ENCODE measurements at regions not wholly inside any gene's neighbourhood (a gene's known extent, or its start where the extent isn't known, plus 50 kb on each side); places are given as distances from the start of the nearest gene placed in this dataset.

DNA sequence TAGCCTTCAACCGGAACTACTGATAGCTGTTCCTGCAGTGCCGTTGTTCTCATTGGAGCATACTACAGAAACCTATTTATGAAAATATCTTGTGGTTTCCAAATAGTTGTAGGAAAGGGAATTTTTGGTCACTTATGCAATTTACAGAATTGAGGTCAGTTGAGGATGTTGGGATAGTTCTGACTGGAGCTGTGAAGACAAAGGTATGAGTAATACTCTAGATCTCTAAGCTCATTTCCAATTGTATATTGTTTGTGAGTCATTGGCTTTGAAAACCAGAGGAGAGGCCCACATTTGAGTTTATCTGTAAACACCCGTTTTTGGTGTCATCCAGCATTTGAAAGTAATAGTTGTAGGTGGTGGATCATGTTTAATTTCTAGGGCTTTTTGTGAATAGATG, 561.3 kb upstream of the WWC1 start:
- DNase-seq, result no peak

DNA sequence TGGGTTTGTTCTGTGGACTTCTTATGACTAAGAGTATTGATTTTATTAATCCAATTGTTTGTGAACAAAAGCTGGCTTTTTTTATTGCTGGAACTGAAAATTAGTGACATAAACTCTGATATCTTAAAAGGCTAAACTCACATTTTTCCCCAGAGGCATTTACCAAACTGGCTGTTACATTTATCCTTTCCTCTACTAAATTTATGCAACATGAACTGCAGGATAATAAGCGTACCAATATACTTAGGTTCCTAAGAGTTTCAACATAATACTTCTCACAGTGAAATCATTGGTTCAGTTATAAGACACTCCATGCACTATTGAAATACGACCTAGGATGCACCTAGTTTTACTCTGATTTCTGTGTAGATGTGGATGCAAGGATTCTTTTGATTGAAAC, 560.8 kb upstream of the WWC1 start:
- no peak for DNase-seq

DNA sequence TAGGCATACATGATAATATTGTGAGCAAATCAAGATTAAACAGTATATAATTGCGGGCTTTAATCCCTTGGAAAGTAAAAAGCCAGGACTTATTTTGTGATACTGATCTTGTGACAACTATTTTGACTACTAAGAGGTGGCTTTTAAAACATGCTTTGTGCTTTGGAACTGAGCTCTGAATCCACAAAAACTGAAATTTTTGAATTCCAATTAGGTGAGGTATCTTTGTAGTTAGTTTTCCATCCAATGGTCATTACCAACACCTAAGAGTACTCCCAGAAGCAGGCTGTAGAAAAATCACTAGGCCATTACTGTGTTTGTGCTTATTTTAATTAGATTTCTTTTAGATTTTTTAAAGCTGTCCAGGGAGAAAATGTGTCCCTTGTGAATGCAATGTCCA, 559.5 kb upstream of the WWC1 start:
- no peak for DNase-seq

DNA sequence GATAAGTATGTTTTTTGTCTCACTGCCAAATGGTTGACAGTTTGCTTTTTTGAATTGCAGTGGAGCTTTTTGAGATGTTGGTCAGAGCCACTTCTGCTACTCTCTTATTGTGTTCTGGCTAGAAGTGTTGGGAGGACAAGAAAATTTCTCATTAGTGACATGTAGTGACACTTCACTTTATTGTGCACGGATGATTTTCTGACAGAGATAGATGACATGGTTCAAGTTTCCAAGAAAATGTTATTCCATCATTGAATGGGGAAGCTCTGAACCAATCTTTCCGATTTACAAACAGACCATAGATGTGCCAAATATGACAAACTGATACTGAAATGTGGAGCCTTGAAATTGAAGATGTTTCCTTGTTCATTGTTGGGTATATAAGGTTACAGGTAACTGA, 558.9 kb upstream of the WWC1 start:
- no peak for DNase-seq

DNA sequence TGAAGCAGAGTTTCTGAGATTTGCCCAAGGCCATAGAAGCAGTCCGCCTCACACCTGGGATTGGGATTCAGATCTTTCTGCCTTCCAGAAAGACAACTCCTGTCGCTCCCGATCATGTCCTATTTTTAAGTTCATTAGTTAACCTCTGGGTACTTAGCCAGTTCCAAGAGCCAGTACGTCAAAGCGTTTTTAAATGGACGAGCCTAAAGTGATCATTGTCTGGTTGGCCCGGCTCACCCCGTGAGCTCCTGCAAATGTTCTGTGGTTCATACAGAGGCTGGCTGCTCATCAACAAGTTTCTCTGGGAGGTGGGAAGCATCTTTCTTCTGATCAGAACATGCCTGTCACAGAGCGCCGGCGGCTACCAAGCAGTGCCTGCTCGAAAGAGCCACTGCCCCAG, 554.5 kb upstream of the WWC1 start:
- no peak for DNase-seq

DNA sequence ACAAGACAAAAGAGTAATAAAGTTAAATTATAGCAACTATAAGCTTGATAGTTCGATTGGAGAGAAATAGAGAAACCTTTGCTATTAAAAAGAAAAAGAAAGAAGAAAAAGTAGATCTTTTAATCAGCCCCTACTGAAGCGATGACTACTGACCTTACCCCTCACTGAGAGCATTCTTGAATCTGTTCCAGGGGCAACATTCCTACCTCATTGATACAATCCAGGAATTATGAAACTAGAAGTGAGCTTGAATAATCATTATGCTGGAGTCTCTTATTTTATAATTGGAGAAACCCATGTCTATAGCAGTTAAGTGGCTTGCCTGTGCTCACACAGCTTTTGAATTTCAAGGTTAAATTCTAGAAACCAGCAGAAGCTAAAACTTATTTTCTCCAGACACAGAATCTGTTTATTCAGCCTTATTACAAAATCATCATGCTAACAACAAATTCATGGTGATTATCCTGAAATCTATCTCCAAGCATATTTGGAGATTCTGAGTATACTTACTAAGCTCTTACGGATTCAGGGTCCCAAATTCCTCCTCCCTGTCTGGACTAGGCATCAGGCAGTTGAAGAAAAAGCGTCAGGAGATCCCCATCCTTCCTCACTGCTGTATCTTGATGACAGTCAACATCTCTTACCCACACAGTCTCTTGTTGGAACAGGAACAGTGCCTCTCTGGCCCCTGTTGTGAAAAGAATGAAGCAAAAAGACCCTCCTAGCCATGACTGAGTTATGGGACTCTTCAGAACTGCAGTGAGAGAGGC, 547.6 kb upstream of the WWC1 start:
- no peak for DNase-seq

DNA sequence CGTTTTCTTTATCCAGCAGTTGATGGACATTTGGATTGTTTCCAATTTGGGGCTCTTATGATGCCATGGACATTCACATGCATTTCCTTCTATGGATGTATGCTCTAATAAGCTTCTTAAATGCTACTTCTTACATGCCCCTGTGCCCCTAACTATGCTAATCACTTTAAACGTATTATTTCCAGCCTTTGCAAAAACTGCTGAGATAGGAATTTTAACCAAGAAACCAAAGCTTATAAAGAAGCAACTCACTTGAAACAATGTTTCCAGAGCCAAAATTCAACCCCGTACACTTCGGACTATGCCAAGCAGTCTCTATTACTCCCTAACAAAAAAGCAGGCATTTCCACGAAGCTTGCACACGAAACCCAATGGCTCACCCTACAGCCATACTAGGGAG, 545.6 kb upstream of the WWC1 start:
- no peak for DNase-seq

DNA sequence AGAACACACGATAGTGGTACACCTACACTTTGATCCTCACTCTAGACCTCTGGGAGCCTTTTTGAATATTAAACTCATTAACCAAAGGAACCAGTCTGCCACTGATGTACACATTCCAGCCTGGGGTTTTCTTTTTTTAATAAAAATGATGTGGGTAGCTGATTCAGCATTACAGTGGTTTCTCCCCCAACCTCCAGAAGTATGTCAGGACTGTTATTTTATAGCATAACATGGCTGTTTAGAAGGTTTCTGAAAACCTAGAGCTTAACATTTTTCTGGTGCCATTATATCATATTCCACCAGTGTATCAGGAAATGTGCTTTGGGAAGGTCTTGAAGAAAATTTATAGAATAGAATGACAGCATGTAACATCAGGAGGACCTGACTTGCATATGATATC, 540.9 kb upstream of the WWC1 start:
- DNase-seq, result no peak

DNA sequence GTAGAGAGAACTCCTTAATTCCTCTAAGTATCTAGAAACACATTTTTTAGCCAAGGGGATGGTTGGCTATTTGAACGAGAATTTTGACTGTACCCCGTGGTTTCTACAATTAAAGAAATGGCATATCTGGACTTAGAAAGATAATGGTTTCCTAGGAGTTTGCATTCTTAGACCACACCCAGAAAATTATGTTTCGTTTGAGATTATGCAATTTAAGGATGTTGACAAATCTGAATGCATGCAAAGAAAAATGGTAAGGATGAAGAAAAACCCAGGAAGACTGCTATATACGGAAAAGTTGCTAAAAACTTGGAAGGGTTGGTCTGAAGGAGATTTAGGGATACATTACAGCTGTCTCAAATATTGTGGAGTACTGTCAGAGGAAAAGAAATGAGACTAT, 538.5 kb upstream of the WWC1 start:
- DNase-seq, result no peak

DNA sequence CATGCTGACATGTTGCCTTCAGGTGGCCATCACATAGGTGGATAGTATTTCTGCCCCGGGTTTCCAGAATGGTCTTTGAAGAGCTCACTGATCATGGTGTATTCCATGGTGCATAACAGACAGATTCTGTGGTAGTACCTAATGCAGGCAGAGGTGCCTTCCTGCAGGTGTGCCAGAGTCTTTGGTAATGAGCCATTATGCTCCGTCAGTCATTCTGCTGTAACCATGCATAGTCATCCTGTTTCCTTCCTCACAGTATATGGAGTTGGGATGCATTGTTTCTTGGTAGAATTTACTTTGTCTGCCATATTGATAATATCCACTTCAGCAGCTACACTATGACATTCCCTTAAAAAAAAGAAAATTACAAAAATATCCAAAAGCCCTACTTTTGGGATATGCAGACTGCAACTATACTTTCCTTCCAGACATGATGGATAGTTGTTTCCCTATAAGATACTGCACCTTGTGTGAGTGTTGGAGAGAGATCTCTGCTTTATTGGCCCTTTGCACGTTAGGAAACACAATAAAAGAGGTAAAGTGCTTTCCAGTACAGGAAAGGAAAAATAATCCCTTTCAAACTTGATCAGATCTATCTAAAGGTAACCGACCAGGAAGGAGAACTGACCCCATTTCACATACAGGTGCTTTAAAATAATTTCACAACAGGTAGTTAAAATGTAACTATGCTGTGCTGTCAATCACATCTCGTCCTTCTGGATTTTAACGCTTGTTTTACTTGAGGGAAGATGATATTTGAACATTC, 537.5 kb upstream of the WWC1 start:
- no peak for DNase-seq

DNA sequence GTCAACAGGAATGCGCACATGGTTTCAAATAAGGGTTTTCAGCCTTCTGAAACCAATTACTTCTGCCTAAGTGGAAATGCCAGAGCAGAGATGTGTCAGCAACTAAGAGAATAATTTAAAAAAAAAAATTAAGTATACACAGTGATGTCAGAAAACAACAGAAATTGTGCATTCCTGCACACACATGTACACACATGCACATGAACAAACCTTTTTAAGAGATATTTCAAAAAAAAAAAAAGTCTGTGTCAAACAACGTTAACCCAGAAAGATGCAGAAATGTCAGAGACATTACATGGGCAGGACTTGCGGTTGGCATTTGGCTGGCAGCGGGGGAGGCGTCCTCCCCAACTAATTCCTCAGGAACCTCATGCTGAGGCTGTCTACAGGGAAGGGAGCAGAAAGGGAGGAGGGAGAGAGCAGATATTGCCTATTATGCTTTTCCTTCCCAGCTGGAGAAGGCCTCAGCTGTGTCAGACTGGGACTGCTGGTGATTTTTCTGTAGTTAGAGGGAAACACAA, 536.9 kb upstream of the WWC1 start:
- DNase-seq, result no peak

DNA sequence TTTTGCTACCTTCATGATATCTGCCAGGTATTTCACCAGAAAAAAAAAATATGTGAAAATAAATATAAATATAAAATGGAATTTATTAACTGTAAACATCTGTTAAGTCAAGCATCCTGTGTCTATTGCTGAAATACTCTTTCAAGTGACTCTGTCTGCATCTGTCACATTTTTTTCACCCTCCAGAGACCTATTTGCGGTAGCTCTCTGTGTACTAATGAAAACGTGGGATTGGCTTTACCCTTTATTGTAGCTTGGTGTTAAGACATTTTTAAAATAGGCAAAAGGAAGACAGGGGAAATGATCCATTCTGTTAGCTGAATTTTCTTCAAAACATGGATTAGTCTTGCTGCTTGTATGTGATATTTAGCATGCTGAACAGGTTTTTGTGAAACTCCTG, 536.0 kb upstream of the WWC1 start:
- no peak for DNase-seq

DNA sequence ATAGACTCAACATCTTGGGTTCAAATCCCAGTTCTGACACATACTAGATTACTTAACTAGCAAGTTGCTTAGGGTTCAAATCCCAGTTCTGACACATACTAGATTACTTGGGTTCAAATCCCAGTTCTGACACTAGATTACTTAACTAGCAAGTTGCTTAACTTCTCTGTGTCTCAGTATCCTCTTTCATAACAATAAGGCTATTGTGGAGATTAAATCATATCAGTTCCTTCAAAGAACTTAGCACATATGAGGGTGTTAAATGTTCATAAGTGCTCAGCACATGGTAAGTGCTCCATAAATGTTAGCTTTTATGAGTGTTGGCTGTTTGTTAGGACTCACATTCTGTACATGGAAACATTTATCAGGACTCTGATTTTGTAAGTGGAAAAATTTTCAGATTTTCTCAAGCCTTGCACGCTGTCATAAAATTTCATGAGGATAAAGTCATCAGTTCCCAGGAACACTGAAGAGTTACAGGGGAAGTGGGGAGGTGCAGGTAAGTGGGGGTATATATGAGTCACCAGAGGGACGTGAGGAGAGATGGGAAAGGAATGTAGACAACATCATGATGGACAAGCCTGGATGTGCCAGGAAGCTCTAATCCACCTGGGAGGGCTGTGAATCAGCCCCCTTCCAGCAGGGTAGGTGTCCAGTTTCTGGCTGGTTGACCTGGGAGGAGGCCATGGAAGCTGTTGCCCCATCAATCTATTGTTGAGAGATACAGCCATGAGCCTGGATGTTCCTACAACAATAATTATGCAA, 532.2 kb upstream of the WWC1 start:
- DNase-seq, result no peak

DNA sequence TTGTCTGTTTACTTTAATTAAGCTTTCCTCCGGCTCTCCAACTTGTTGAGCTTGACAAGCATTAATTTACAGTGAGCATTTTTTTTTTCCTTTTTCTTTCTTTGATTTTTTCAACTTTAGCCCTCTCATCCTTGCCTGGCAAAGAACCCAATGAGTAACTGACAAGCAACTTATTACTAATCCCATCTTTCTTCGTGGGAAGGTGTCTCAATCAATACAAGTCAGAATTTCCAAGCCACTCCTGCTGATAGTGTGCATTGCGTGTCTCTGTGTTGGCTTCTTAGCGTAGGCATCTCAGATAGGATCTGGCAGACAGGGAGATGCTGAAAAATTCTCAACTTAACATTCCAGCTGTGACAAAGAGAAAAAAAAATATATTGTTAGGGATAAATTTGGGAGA, 527.7 kb upstream of the WWC1 start:
- no peak for DNase-seq

DNA sequence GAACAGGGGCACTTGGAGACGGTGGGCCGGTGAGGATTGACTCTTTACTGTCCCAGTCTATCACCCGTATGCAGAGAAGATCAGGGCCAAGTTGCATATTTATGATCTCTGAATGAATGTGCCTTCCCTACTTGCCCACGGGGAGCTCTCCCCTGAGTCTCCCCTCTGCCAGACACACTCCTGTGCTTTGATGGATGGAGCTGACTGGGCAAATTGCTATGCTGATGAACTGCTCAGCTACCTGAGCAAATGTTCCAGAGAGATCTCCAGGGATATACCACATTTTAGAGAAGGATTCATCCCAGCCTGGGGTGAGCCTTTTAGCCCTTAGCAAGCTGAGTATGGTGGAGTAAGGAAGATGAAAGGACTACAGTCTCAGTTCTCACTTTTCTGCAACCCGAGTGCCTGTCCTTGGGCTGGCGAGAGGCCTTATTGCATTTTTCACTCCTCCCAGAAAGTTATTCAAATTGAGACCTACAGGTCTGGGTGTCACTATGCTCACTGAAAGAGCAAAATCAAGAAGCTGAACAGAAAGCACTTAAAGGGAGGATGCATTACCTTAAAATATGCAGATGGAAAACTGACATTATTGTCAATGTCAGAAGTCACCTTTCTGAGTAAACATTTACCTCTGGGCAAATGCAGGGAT, 526.7 kb upstream of the WWC1 start:
- DNase-seq, result no peak

DNA sequence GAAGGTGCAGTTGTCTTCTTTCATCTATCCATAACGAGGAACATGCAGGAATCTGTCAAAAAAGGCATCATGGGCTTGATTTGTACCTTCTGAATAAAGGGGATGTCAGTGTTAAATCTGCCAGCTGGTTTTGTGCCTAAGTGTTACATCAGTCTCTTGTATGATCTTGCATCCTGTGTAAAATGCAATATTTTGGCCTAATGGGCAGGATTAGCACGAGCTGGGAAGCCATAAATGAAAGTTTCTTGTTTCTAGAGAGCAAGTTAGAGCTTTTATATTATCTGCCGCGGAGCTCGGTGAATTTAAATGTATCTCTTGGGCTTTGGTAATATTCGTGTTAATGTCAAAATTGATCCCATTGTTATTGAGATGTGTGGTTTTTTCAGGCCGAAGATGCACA, 526.1 kb upstream of the WWC1 start:
- DNase-seq, result no peak

DNA sequence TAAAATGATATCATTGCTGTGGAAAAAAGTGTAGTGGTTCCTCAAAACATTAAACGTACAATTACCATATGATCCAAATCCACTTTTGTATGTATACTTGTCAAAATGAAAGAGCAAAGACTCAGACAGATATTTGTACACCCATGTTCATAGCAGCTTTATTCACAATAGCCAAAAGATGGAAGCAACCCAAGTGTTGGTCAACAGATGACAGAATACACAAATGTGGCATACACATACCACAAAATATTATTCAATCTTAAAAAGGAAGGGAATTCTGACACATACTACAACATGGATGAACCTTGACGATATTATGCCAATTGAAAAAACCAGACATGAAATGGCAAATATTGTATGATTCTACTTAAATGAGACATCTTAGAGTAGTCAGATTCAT, 524.5 kb upstream of the WWC1 start:
- no peak for DNase-seq

DNA sequence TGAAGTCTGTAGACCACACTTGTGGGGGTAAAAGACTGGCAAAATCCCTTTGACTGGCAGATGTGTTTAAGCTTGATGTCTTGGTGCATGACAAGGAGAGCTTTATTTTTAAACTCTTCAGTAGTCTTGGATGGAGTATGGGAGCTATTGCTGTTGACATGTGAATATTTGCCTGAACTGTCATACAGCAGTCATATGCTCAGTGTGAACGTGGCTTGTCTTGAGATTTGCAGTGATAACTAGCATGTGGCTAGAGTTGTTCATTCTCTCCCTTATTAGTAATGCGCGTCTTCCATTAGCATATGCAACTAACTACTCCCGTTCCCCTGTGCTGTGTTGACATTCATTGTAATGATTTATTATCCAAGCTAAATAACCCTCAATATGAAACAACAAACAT, 523.6 kb upstream of the WWC1 start:
- DNase-seq, result no peak

DNA sequence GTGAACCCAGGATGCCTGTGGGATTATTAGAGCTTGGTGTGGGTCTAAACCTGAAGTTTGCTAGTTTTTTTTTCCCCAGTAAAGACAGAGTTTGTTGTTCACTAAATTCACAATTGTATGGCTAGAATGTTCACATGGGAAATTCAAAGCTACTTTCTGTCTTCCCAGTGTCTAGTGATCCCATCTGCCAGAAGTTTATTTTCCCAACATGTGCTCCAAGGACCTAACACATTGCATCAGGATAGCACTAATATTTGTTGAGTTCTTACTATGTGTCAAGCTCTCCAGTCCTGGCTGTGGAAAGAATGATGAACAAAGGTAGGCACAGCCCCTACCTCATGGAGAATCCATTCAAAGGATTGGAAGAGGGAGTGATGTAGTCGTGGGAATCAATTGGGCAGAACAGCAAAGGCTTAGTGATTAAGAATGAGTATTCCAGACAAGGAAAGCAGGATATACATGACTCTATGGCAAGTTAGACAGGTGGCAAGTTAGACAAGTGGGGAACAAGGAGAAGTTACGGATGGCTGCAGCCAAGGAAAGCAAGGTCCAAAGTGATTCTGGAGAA, 521.5 kb upstream of the WWC1 start:
- DNase-seq, result no peak

DNA sequence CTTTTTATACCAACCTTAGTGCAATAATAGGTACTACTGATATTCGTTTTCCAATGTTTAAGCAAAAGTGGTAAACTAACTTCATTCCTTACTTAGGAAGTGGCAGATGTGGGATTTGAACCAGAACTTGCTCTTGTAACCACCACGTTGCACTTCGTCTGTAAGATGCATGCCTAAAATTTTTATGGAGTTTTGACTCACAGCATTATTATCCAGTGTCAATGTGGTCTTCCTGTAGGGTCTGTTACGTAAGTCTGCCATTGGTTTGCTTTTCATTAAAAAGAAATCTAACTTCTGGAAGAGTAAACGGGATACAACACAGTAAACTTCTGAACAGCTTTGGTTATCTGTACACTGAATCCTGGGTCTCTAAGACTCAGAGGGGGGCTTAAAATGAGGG, 521.0 kb upstream of the WWC1 start:
- no peak for DNase-seq

DNA sequence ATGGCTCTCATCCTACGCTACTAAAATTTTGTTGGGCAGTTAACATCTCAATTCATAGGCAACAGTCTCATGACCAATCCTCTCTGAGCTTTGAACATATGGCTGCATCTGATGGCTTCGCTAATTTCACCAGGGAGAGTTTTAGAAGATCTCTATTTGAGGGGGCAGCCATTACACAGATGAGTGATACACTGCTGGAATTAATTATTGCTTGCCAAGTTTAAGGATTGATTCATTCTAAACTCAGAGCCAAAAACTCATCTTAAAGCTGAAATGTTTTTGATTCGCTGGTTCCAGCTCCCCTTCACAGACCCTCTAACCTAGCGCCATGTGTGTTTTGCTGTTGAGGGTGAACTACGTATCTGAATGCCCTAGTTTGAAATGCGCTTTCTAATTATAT, 519.9 kb upstream of the WWC1 start:
- no peak for DNase-seq

DNA sequence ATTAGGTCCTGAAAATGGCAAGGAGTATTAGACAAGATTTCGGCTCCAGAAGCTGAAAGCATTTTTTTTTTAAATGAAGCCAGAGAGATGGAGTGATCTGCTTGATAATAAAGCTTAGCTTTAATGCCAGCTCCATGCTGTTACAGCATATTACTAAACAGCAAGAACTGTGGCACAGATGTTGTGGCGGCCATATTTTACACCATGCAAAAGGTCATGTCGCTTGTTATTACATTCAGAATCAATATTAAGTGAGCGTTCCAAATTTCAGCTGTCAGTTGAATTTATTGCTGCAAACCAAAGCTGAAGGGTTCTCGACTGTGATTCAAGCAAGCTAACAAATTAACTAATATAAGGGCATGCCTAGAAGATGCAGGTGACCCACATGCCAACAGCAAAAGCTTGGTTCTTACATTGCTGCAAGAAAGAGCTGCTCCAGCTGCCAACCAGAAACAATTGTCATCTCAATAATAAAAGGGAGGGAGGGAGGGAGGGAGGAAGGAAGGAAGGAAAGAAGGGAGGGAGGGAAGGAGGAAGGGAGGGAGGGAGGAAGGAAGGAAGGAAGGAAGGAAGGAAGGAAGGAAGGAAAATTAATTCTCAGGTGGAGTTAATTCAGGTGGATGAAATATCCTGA, 517.7 kb upstream of the WWC1 start:
- DNase-seq, result no peak

Data from activated CD4-positive, alpha-beta T cell treated with anti-CD3 and anti-CD28 coated beads for 1 hour (primary cell).